H9 (cell line): ENCODE measurements at regions not wholly inside any gene's neighbourhood (a gene's known extent, or its start where the extent isn't known, plus 50 kb on each side); places are given as distances from the start of the nearest gene placed in this dataset.

Source experiments
- DNase-seq: peaks from one replicate; pipeline ENCODE4 v3.0.0-alpha.2; 2017
- H2AFZ ChIP-seq: one replicate; pipeline ENCODE4 v1.6.1; 2013; ENCODE audit warnings: mild to moderate bottlenecking, low read length, control low read depth, moderate library complexity
- H2AK5ac ChIP-seq: 2 replicates; pipeline ENCODE4 v1.6.1; 2013; ENCODE audit warnings: low read length, control low read depth, mixed read lengths; ENCODE audit not compliant: insufficient read length
- H2BK120ac ChIP-seq: one replicate; pipeline ENCODE4 v1.6.1; 2013; ENCODE audit warnings: low read depth, mild to moderate bottlenecking, low read length, control low read depth, inconsistent platforms; ENCODE audit not compliant: poor library complexity, severe bottlenecking
- H2BK12ac ChIP-seq: 2 replicates; pipeline ENCODE4 v1.6.1; 2013; ENCODE audit warnings: low read length, control low read depth, mixed read lengths, low read depth; ENCODE audit not compliant: insufficient read length
- H2BK15ac ChIP-seq: 2 replicates; pipeline ENCODE4 v1.6.1; 2013; ENCODE audit warnings: low read depth, low read length, control low read depth
- H2BK20ac ChIP-seq: one replicate; pipeline ENCODE4 v1.6.1; 2013; ENCODE audit warnings: low read depth, mild to moderate bottlenecking, low read length, control low read depth, inconsistent platforms; ENCODE audit not compliant: poor library complexity, severe bottlenecking
- H2BK5ac ChIP-seq: 2 replicates; pipeline ENCODE4 v1.6.1; 2013; ENCODE audit warnings: low read length, control low read depth, mixed read lengths; ENCODE audit not compliant: insufficient read length
- H3K14ac ChIP-seq: 2 replicates; pipeline ENCODE4 v1.6.1; 2013; ENCODE audit warnings: low read length, control low read depth; ENCODE audit not compliant: insufficient read depth
- H3K18ac ChIP-seq: 2 replicates; pipeline ENCODE4 v1.6.1; 2013; ENCODE audit warnings: low read depth, mild to moderate bottlenecking, mixed read lengths, low read length, control low read depth; ENCODE audit not compliant: insufficient read length
- H3K23ac ChIP-seq: 2 replicates; pipeline ENCODE4 v1.6.1; 2013; ENCODE audit warnings: low read length, control low read depth, mixed read lengths, low read depth; ENCODE audit not compliant: insufficient read length
- H3K23me2 ChIP-seq: 2 replicates; pipeline ENCODE4 v1.6.1; 2013; ENCODE audit warnings: low read depth, mild to moderate bottlenecking, mixed read lengths, low read length, control low read depth; ENCODE audit not compliant: insufficient read length, poor library complexity, severe bottlenecking
- H3K27ac ChIP-seq: 2 replicates; pipeline ENCODE4 v1.5.1; 2013; ENCODE audit warnings: low read length, control low read depth, mixed read lengths, low read depth; ENCODE audit not compliant: insufficient read length
- H3K27me3 ChIP-seq: 2 replicates; pipeline ENCODE4 v1.6.1; 2013; ENCODE audit warnings: low read length, control low read depth, inconsistent platforms; ENCODE audit not compliant: insufficient read depth
- H3K4ac ChIP-seq: 2 replicates; pipeline ENCODE4 v1.6.1; 2013; ENCODE audit warnings: low read depth, mild to moderate bottlenecking, control low read depth, inconsistent platforms, low read length, moderate library complexity
- H3K4me1 ChIP-seq: 2 replicates; pipeline ENCODE4 v1.6.1; 2013; ENCODE audit warnings: low read length, control low read depth, inconsistent platforms; ENCODE audit not compliant: insufficient read depth
- H3K4me2 ChIP-seq: 2 replicates; pipeline ENCODE4 v1.6.1; 2013; ENCODE audit warnings: low read length, control low read depth, mixed read lengths; ENCODE audit not compliant: insufficient read length, insufficient read depth
- H3K56ac ChIP-seq: 2 replicates; pipeline ENCODE4 v1.6.1; 2013; ENCODE audit warnings: low read depth, mild to moderate bottlenecking, mixed read lengths, low read length, control low read depth; ENCODE audit not compliant: insufficient read length
- H3K79me1 ChIP-seq: 2 replicates; pipeline ENCODE4 v1.6.1; 2013; ENCODE audit warnings: low read depth, mild to moderate bottlenecking, moderate library complexity, low read length, control low read depth, inconsistent platforms; ENCODE audit not compliant: insufficient read depth, poor library complexity, severe bottlenecking
- H3K79me2 ChIP-seq: 2 replicates; pipeline ENCODE4 v1.6.1; 2013; ENCODE audit warnings: low read length, control low read depth, inconsistent platforms; ENCODE audit not compliant: insufficient read depth
- H3K9ac ChIP-seq: 2 replicates; pipeline ENCODE4 v1.6.1; 2013; ENCODE audit warnings: low read length, control low read depth, mixed read lengths; ENCODE audit not compliant: insufficient read length; ENCODE audit errors: extremely low read depth
- H3K9me3 ChIP-seq: one replicate; pipeline ENCODE4 v1.6.1; 2013; ENCODE audit warnings: low read depth, low read length, inconsistent platforms; ENCODE audit not compliant: control insufficient read depth
- H3T11ph ChIP-seq: one replicate; pipeline ENCODE4 v1.6.1; 2013; ENCODE audit warnings: mild to moderate bottlenecking, low read length, control low read depth, inconsistent platforms
- H4K20me1 ChIP-seq: one replicate; pipeline ENCODE4 v1.6.1; 2013; ENCODE audit not compliant: control insufficient read depth, insufficient read length, insufficient read depth
- H4K5ac ChIP-seq: 2 replicates; pipeline ENCODE4 v1.6.1; 2013; ENCODE audit warnings: low read depth, mild to moderate bottlenecking, mixed read lengths, low read length, control low read depth; ENCODE audit not compliant: insufficient read length
- H4K8ac ChIP-seq: replicated peaks from 2 replicates; pipeline ENCODE4 v1.6.1; 2013; ENCODE audit warnings: low read length, control low read depth, mixed read lengths, low read depth; ENCODE audit not compliant: insufficient read length
- H4K91ac ChIP-seq: 2 replicates; pipeline ENCODE4 v1.6.1; 2013; ENCODE audit warnings: low read depth, mild to moderate bottlenecking, moderate library complexity, mixed read lengths, low read length, control low read depth; ENCODE audit not compliant: insufficient read length
- H3K27ac Mint-ChIP-seq, 3 experiments: 2 replicates in 2 of 3; 3 replicates in 1 of 3; pipeline ENCODE4 v1.8.0; 2020 to 2021; ENCODE audit warnings: mixed read lengths in 3 of 3, mild to moderate bottlenecking in 1 of 3, moderate library complexity in 1 of 3
- H3K27me3 Mint-ChIP-seq: 2 replicates; pipeline ENCODE4 v1.8.0; 2021; ENCODE audit warnings: low read depth, mild to moderate bottlenecking, moderate library complexity, mixed read lengths
- H3K36me3 Mint-ChIP-seq, 3 experiments: 2 replicates in 2 of 3; 3 replicates in 1 of 3; pipeline ENCODE4 v1.8.0; 2020 to 2021; ENCODE audit warnings: low read depth in 3 of 3, mixed read lengths in 3 of 3; ENCODE audit not compliant: insufficient read depth in 1 of 3
- H3K4me1 Mint-ChIP-seq, 2 experiments: 2 replicates each; pipeline ENCODE4 v1.8.0; 2020; ENCODE audit warnings: mixed read lengths in 2 of 2
- H3K4me3 Mint-ChIP-seq, 2 experiments: 2 replicates in 1 of 2; 3 replicates in 1 of 2; pipeline ENCODE4 v1.8.0; 2020 to 2021; ENCODE audit warnings: mild to moderate bottlenecking in 2 of 2, mixed read lengths in 2 of 2, moderate library complexity in 1 of 2
- H3K9me3 Mint-ChIP-seq, 2 experiments: 2 replicates in 1 of 2; 3 replicates in 1 of 2; pipeline ENCODE4 v1.8.0; 2020; ENCODE audit warnings: mild to moderate bottlenecking in 2 of 2, mixed read lengths in 2 of 2, moderate library complexity in 1 of 2
- CTCF ChIP-seq: fragments of 200-600 bp; sonication (generic); conservative IDR thresholded peaks from 3 replicates; pipeline ENCODE4 v1.8.0; 2021; ENCODE audit warnings: antibody characterized with exemption, mild to moderate bottlenecking
- WGBS: extraction: QIAGEN DNeasy Blood & Tissue Kit; methylation state at CpG from one replicate; pipeline ENCODE4 v1.1.7; 2013; ENCODE audit warnings: missing lambda C conversion rate, low lambda C conversion rate, mixed read lengths; ENCODE audit not compliant: insufficient read length; ENCODE audit errors: extremely low coverage; 5-methylcytosine and 5-hydroxymethylcytosine counted together

- H3K18ac ChIP-seq = no peak overlapping the region
- H4K91ac ChIP-seq = no peak overlapping the region
- no peak overlapping the region for H2AK5ac ChIP-seq
- H2AFZ ChIP-seq = no peak overlapping the region
- no peak for TF ChIP-seq CTCF
- H3K9me3 ChIP-seq = no peaks in the 10 kb centered on the region
- no CpG with 5 or more reads among the region's 1 CpG for WGBS
- H3K9me3 Mint-ChIP-seq = peaks cover 15 to 22% of the 10 kb centered on the region in 2 experiments
- peaks cover 7 to 21% (median 11%) of the 10 kb centered on the region in 3 experiments; a peak in 6 of 7 replicates for H3K36me3 Mint-ChIP-seq
- peaks cover 6 to 14% of the 10 kb centered on the region in 2 experiments for H3K4me1 Mint-ChIP-seq
- H3K9ac ChIP-seq = no peak overlapping the region
- no peak overlapping the region for H4K8ac ChIP-seq
- no peaks in the 10 kb centered on the region for H3K27me3 Mint-ChIP-seq
- H4K5ac ChIP-seq = no peak overlapping the region
- no peak overlapping the region for H3K27ac ChIP-seq
- H2BK120ac ChIP-seq = no peak overlapping the region
- H3K4me2 ChIP-seq = no peak overlapping the region
- H2BK20ac ChIP-seq = no peak overlapping the region
- H3K79me1 ChIP-seq = no peaks in the 10 kb centered on the region
- H2BK5ac ChIP-seq = no peak overlapping the region
- no peak for DNase-seq
- no peak overlapping the region for H3K56ac ChIP-seq
- no peak overlapping the region for H3K14ac ChIP-seq
- no peak overlapping the region for H3K23ac ChIP-seq
- H3T11ph ChIP-seq = no peak overlapping the region
- no peak overlapping the region for H3K4me3 Mint-ChIP-seq
- H3K4ac ChIP-seq = no peak overlapping the region
- no peaks in the 10 kb centered on the region for H3K4me1 ChIP-seq
- H3K27me3 ChIP-seq = no peaks in the 10 kb centered on the region
- H3K23me2 ChIP-seq = no peaks in the 10 kb centered on the region
- no peaks in the 10 kb centered on the region for H3K79me2 ChIP-seq
- H2BK15ac ChIP-seq = no peak overlapping the region
- no peaks in the 10 kb centered on the region for H4K20me1 ChIP-seq
- no peak overlapping the region for H2BK12ac ChIP-seq
- no peak overlapping the region for H3K27ac Mint-ChIP-seq
Observed at GRCh38 chr7:20993693-20994092, 207.0 kb upstream of the SP8 start.
